Smooth muscle cell of the brain vasculature (primary cell): ENCODE measurements at regions not wholly inside any gene's neighbourhood (a gene's known extent, or its start where the extent isn't known, plus 50 kb on each side); places are given as distances from the start of the nearest gene placed in this dataset.
"Not testable (repeated sequence)": the region's sequence is repeated elsewhere in the genome, so short reads cannot be mapped to it uniquely, and the experiment has no call there.

ENCODE experiments used
- DNase-seq: peaks from one replicate; pipeline ENCODE4 v3.0.0-alpha.2; 2012; ENCODE audit warnings: low read depth, low spot score

DNA sequence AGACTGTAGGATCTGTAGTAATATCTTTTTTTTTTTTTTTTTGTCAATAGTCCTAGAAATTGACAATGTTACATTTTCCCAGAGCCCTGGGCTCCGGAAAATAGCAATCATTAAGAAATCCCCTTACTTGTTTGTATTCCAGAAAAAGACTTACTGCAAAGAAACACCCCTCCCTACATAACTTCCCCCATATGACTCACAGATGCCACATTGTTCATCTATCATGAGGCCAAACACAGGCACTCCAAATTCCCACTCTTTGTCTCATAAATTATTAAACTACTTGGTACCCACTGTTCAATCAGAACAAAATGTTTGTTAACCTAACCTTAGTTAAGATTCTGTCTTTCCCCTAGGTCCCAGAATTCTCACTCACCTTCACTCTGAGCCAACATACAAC, 53.5 kb downstream of the TEX51 start:
- no peak for DNase-seq

DNA sequence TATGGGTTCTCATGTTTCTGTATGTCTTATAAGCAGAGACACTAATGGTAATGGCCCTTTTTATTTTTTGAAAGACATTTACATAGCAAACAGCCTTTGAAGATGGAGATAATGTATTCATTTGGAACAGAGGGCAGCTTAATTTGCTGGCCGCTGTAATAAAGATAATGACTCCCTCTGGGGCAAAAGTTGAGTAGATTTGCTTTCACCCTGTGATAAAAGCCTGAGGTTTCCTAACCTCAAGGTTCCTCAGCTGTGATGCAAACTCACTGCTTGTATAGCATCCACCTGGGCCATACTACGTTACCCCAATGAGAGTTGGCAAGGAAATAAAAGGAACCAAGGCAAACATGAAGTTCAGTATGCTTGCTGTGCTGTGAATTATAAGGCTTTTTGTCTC, 54.8 kb downstream of the TEX51 start:
- no peak for DNase-seq

DNA sequence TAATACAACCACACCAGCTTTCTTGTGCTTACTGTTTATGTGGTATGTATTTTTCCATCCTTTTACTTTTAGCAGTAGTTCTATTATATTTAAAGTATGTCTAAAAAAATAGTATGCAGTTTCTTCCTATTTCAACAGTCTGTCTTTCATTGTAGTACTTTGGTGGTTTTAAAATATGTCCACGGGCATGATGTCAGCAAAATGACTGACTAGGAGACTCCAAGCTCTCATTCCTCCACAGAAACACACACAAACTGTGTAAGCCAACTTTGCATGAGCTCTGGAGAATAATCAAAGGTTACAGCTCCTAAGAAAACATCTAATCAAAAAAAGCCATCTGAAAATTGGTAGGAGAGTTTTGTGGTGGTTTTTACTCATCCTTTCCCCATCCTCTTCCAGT, 56.1 kb downstream of the TEX51 start:
- DNase-seq, result no peak

DNA sequence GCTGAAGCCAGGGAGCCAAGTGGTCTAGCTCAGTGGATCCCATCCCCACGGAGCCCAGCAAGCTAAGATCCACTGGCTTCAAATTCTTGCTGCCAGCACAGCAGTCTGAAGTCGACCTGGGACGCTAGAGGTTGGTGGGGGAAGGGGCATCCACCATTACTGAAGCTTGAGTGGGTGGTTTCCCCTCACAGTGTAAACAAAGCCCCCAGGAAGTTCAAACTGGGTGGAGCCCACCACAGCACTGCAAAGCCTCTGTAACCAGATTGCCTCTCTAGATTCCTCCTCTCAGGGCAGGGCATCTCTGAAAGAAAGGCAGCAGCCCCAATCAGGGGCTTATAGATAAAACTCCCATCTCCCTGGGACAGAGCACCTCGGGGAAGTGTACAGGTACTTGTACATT, 58.1 kb downstream of the TEX51 start:
- DNase-seq, result not testable (repeated sequence)

DNA sequence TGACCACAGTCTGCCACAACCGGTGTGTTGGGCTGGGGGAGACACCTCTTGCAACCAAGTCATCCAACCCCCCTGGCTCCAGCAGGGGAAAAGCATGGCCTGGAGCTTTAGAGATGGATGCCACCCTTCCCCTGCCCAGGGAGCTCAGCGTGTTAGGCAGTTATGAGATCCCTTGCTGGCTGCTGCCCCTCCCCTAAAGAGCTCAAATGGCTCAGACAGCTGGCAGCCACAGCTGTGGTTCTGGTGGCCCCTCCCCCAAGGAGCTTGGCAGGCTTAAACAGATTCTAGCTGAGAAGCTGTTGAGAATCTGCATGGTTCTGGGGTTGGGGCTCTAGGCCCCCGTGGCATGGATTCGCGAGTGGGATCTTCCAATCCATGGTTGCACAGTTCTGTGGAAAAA, 64.7 kb downstream of the TEX51 start:
- no peak for DNase-seq

DNA sequence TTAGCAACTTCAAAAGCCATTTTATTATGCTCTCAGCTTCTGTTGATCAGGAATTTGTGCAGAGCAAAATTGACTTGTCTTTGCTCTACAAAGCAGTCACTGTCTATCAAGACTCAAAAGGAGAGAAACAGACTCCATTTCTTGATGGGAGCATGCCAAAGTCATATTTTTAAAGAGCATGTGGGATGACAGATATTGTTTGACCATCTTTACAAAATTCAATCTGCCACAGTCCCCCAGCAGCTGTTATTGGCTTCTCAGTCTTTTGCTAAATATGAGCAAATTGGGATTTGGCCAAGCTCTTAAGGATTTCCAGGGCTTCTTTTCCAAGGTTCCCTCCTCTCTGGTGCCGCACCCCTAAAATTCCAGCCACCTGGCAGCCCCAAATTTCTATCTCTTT, 67.9 kb downstream of the TEX51 start:
- no peak for DNase-seq

DNA sequence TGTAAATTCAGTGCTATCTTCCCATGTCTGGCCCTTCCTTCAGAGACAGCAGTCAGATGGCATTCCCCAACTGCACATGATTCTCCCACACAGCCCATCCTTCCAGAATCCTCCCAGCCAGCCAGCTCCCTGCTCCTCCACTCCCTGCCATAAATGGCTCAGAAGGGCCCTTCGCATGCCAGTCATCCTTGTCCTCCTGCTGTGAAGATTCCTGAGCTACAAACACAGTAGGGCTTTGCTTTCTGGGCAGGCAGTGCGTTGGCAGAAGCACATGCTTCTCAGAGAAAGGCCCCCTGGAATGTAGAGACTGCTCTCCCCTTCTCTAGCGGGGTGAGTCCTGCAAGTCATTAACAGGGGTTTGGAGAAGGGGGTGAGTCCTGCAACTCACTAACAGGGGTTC, 71.9 kb downstream of the TEX51 start:
- no peak for DNase-seq

DNA sequence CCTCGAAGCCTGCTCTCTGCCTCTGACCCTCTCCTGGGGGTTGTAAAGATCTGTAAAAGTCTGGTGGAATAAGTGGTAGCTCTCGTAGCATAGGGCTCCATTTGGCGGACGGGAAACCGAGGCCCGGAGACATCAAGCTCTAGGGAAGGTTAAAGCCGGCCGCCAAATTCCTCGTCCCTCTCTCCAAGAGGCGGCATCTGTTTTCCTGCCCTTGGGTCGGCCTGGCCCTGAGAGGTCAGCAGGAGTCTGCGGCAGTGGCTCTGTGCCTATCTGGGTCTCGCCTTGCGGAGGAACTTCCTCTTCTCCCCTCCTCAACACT, 72.4 kb downstream of the TEX51 start:
- DNase-seq, result no peak

DNA sequence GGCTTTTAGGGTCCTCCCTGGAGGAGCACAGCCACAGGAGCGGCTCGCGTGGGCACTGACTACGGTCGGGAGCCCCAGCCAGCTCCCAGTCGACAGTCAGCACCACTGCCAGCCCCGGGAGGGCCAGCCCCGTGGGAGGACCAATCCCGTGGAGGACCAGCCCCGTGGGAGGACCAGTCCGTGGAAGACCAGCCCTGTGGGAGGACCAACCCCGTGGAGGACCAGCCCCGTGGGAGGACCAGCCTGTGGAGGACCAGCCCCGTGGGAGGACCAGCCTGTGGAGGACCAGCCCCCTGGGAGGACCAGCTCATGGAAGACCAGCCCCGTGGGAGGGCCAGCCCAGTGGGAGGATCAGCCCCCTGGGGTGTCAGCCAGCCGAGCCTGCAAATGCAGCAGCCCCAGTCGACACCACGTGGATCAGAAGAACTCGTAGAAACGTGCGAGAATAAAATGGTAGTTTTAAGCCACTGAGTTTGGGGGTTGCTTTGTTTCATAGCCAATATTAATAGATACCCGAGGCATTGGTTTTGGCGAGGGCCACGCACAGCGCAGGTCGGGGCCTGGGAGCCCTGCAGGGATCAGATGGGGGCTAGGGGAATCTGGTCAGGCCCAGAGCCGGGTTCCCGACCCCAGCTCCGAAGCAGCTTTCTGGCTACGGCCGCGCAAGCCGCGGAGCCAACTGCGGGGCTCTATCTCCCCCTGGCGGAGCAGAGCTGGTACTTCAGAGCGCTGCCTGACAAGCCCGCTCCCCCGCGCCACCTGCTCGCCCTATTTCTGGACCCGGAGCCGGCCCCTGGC, 73.0 kb downstream of the TEX51 start:
- peak; percentile 26 for DNase-seq

DNA sequence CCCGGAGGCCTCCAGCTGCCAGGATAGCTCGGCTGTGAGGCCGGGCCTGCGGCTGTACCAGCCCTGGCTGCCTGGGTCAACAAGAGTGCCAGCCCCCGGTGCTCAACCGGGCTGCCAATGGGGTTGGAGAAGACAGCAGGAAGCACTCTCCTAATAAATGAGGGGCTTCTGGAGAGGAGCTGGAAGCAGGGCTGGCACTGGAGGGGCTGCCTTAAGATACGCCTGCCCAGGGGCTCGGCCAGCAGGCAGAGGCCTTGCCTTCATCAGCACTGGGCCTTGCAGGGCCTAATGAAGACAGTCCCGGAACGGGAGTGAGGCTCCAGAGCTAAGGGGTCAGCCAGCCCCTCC, 73.6 kb downstream of the TEX51 start:
- DNase-seq, result no peak

DNA sequence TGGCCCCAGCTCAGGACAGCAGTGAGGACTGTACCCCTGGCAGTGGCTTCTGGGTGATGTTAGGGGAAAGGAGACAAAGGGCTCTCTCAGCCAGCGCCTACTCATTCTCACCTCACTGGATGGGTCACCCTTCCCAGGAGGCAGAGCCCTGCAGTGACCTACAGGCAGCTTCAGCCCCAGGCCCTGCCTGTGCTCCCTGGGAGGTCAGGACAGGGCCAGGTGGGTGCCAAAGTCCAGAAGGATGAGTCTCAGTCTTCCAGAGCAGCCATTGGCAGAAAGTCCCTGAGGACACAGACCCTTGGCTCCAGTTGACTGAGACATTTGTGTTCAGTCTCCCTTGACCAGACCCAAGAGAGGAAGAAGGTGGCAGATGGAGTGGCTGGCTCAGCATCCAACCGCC, 75.1 kb downstream of the TEX51 start:
- DNase-seq, result no peak

DNA sequence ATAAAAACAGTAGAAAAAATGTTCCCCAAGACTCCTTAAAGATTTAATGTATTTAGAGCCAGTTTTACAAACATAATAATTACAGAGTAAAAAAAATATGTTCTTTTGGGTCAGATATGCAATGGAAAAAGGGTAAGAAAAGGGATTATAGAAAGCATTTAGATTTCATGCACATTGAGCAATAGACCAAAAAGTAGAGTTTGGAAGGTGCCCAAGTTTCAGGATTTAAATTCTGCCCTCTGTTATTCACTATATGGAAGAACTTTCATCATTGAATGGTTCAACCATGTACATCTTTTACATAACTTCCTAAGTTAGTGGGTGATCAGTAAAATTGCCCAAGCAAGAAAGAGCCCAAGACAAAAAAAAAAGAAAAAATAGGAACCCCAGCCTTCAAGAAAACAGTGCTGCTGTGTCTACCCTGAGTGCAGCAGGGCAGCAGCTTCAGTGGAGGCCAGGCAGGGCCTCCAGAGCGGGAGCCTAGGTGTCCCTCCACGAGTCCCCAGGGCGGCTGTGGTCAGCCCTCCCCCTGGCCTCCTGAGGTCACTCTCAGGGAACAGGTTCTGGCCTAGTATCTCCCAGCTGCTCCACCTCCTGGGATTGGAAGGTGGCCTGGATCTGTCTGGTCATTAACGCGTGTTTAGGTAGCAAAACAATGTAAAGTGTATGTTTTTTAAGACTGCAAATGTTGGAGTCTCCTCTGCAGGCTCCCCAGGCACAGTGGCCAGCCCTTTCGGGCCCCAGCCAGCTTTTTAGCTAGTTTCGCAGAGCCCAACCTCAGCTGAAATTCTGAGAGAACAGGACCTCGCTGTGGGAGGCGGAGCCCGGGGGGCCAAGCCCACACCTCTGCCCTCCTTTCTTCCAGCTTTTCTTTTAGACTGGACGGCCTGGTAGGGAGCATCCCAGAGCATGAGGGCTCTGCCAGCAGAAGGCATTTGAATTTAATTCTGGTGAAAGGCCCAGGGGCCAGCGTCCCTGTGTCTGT, 77.3 kb downstream of the TEX51 start:
- DNase-seq, result no peak

DNA sequence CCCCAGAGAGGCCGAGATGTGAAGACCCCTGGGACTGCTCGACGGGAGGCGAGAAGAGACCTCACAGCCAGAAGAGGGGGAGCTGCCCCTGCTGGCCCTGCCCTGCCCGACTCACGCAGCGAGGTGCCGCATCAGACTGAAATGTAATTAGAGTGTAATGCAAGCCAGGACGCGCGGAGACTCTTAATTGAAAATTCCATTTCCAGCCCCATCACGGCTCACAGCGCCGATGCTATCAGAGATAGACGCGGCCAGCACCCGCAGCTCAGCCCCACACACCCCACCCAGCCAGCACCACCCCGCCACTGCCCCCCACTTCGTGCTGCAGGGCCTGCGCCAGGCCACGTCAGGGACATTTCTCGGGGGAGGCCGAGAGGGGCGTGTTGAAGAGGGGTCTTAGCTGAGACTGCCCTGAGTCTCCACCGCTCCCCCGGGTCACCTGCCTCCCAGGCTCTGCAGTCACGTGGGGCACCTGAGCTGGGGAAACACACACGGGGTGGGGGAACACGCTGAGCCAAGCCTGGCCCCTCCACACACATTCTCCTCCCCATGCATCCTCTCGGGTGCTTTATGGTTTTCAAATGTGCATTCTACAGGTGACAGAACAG, 78.1 kb downstream of the TEX51 start:
- no peak for DNase-seq

DNA sequence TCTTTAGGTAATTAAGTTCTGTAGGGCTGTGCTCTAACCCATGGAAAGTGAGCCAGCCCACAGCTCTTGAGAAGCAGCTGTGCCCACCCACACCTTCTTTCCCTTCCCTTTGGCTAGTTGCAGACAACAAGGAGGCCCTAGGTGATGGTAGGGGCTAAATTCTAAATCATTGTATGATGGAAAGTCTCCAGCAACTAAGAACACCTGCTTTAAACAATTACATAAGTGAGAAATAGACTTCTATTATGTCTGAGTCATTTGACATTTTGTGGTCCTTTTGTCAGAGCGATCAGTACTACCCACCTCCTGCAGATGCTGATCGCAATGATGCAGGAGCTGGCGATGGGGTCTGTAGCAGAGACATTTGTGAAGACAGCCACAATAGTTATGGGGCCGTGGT, 79.6 kb downstream of the TEX51 start:
- no peak for DNase-seq

DNA sequence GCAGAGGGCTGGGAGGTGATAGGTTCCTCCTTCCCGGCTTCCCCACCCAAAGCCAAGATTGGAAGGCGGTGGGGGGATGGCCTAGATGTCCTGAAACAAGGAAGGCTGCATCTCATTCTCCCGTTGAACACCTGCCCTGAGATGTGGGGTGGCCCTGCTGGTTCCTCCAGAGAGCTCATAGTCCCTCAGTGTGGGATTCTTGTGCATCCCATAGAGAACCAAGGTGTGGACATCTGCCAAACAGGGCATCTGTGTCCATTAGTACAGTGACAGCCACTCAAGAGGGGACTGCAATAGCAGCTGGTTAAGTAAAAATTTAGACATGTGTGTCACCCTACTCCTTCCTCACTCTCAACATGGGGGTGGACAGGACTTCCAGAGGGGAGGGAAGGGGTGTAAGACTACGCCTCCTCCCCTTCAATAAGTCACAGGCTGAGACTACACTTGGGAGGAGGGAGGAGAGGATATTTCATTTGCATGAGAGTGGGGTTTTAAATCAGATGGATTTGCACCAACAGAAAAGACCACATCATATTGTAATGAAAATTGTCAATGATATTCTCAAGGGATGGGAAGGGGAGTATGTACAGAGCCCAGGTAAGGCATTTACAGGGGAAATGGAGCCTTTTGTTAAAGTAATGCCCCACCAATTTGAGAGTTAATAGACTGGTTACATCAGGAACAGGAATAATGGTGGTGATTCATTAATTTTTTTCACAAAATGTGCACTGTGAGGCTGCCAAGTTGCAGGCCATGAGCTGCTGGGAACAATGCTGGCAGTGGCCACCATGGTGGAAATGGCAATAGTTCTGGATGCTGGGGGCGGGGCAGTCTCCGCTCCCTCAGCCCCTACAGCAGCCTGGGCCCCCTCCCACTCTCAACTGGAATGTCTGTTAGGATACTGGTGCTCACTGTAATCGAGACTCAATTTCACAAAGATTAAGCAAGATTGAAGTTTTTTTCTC, 80.6 kb downstream of the TEX51 start:
- no peak for DNase-seq

DNA sequence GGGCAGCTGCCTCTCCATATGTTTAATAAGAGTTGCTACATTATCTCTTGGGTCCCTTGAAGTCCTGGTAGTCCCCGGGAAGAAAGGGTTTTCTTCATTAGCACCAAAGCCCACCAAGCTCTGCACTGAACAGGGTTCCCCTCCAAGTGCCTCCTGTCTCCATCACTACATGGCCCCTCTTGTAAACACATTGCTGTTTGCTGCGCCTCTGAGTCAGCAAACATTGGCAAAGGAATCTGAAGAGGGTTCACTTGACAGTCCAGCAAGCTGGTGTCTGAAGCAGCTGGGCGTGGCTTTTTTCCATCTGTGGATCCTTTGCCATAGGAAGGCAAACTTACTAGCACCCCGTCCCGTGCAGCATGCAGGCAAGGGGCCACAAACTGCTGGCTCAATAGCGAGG, 82.8 kb downstream of the TEX51 start:
- no peak for DNase-seq

DNA sequence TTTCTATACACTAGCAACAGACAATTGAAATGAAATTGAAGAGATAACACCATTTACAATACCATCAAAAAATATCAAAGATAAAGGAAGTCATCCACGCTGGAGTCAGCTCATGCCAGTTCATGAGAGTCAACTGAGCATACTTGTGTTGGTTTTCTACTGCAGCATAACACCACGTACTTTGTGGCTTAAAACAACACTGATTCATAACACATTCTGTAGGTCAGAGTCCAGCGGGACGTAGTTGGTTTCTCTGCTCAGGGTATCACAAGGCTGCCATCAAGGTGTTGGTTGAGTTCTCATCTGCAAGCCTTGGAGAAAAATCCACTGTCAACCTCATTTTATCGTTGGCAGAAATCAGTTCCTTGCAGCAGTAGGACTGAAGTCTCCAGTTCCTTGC, 84.2 kb downstream of the TEX51 start:
- no peak for DNase-seq

DNA sequence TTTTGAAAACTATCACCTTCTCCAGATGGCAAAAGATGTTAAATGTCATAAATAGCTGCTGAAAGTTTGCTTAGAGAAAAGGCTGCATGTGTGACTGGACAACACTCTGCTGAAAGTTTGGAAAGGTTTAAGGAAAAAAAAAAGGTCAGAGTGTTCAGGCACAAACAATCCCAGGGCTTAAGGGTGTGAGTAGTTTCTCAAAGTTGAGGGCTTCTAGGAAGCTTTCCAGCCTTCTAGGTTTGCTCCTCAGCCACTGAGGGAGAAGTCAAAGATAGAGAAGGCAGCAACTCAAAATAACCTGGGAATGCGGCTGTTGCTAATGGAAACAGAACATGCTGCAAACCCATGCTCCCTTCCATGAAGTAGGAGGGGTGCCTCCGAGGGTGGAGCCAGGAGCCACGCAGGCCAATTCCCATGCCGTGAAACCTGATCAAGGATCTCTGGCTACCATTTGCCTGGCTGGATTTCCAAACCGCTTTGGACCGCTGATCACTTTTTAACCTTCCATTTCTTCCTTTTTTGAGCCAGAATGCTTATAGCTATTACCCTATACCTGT, 88.0 kb downstream of the TEX51 start:
- no peak for DNase-seq

DNA sequence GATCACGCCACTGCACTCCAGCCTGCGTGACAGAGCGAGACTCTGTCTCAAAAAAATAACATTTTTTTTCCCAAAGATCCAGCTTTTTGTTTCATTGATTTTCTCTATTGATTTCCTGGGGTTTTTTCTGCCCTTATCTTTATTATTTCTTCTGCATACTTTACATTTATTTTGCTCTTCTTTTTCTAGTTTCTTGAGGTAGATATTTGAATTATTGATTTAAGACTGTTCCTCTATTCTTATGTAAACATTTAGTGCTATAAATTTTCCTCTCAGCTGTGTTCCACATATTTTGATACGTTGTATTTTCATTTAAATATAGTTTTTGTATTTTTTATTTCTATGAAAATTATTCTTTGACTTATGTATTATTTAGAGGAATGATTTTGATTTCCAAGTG, 89.8 kb downstream of the TEX51 start:
- DNase-seq, result no peak

DNA sequence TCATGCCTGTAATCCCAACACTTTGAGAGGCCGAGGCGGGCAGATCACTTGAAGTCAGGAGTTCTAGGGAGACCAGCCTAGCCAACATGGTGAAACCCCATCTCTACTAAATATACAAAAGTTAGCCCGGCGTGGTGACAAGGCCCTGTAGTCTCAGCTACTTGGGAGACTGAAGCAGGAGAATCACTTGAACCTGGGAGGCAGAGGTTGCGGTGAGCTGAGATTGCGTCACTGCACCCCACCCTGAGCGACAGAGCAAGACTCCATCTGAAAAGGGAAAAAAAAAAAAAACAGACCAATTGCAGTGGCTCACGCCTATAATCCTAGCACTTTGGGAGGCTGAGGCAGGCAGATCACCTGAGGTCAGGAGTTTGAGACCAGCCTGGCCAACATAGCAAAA, 90.4 kb downstream of the TEX51 start:
- DNase-seq, result not testable (repeated sequence)

DNA sequence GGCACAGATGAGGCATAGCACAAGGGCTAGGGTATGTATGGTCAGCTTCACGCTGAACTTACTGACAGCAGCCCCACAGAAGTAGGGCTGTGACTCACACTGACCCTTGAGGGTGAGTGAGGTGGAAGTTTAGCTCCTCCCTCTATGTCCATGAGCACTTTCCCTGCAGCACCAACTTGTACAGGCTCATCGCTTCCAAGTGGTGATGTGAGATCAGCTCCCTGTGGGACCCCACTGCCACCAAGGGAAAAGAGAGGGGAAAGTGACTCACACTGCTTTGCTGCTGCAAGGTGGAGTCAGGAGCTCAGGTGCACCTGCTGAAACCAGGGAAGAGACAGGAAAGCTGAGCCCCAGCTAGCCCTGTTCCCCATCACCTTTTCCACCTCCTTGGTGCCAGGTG, 91.5 kb downstream of the TEX51 start:
- DNase-seq, result no peak
